OCI-LY3 (cell line): ENCODE measurements at regions not wholly inside any gene's neighbourhood (a gene's known extent, or its start where the extent isn't known, plus 50 kb on each side); places are given as distances from the start of the nearest gene placed in this dataset.

Source experiments
- EZH2phosphoT487 ChIP-seq: fragments of 200-600 bp; shearing (Covaris generic); IDR thresholded peaks from 2 replicates; pipeline ENCODE4 v1.6.1; 2018; ENCODE audit warnings: antibody characterized with exemption, mixed run types, low read depth
- TF ChIP-seq, protein P1 (sequence below): fragments of 200-600, 300-600 bp; sonication (generic); IDR thresholded peaks from 2 replicates; pipeline ENCODE4 v1.5.1; 2014; ENCODE audit warnings: antibody characterized with exemption, low read length, low read depth

DNA sequence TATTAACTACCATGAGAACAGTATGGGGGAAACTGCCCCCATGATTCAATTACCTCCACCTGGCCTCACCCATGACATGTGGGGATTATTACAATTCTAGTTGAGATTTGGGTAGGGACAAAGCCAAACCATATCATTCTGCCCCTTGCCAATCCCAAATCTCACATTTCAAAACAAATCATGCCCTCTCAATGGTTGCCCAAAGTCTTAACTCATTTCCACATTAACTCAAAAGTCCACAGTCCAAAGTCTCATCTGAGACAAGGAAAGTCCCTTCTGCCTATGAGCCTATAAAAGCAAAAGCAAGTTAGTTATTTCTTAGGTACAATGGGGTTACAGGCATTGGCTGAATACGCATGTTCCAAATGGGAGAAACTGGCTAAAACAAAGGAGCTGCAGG, 180.7 kb upstream of the CDH12 start:
- TF ChIP-seq, protein P1, sequence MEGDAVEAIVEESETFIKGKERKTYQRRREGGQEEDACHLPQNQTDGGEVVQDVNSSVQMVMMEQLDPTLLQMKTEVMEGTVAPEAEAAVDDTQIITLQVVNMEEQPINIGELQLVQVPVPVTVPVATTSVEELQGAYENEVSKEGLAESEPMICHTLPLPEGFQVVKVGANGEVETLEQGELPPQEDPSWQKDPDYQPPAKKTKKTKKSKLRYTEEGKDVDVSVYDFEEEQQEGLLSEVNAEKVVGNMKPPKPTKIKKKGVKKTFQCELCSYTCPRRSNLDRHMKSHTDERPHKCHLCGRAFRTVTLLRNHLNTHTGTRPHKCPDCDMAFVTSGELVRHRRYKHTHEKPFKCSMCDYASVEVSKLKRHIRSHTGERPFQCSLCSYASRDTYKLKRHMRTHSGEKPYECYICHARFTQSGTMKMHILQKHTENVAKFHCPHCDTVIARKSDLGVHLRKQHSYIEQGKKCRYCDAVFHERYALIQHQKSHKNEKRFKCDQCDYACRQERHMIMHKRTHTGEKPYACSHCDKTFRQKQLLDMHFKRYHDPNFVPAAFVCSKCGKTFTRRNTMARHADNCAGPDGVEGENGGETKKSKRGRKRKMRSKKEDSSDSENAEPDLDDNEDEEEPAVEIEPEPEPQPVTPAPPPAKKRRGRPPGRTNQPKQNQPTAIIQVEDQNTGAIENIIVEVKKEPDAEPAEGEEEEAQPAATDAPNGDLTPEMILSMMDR = no peak
- no peak for TF ChIP-seq EZH2phosphoT487
